Erythroblast (primary cell): ENCODE measurements at regions not wholly inside any gene's neighbourhood (a gene's known extent, or its start where the extent isn't known, plus 50 kb on each side); places are given as distances from the start of the nearest gene placed in this dataset.

Source experiments
- DNase-seq, 2 experiments: peaks; one replicate each; lab custom pipeline; 2025; lab: John Stamatoyannopoulos, UW
- GATA1 ChIP-seq: IDR thresholded peaks from 2 replicates; pipeline ENCODE4 v1.6.1; 2011; ENCODE audit warnings: low read depth, mild to moderate bottlenecking, control low read depth, low read length, moderate library complexity
- POLR2A ChIP-seq: IDR thresholded peaks from 2 replicates; pipeline ENCODE4 v1.6.1; 2011; ENCODE audit warnings: mild to moderate bottlenecking, low read length

GRCh38 chr6:94350833-94351232 is 931.5 kb upstream of the EPHA7 start:
- TF ChIP-seq GATA1 (no peak), POLR2A (no peak)
- DNase-seq = no peak

GRCh38 chr6:94349227-94349626 is 929.9 kb upstream of the EPHA7 start:
- TF ChIP-seq GATA1 = no peak
- no peak for TF ChIP-seq POLR2A
- DNase-seq = no peak

GRCh38 chr6:94344866-94345265 is 925.5 kb upstream of the EPHA7 start:
- TF ChIP-seq POLR2A (no peak), GATA1 (no peak)
- DNase-seq = no peak

GRCh38 chr6:94341173-94341572 is 921.8 kb upstream of the EPHA7 start:
- TF ChIP-seq GATA1 (no peak), POLR2A (no peak)
- DNase-seq = no peak

- no peak for DNase-seq
- TF ChIP-seq POLR2A = no peak
- no peak for TF ChIP-seq GATA1
Measured at GRCh38 chr6:94323853-94324252, 904.5 kb upstream of the EPHA7 start.

GRCh38 chr6:94300424-94301144 is 881.2 kb upstream of the EPHA7 start:
- no peak for DNase-seq
- no peak for TF ChIP-seq GATA1

GRCh38 chr6:94289131-94289530 is 869.8 kb upstream of the EPHA7 start:
- TF ChIP-seq POLR2A (no peak), GATA1 (no peak)

GRCh38 chr6:94278146-94278545 is 858.8 kb upstream of the EPHA7 start:
- no peak for DNase-seq
- TF ChIP-seq POLR2A = no peak
- no peak for TF ChIP-seq GATA1

More at GRCh38 chr6:94289131-94289530, 869.8 kb upstream of the EPHA7 start:
- DNase-seq = no peak

- no peak for DNase-seq
- TF ChIP-seq POLR2A (no peak), GATA1 (no peak)
Measured at GRCh38 chr6:94272327-94272726, 853.0 kb upstream of the EPHA7 start.

GRCh38 chr6:94270091-94270948 is 851.0 kb upstream of the EPHA7 start:
- TF ChIP-seq POLR2A = no peak
- no peak for TF ChIP-seq GATA1
- DNase-seq = no peak

- TF ChIP-seq GATA1 (no peak), POLR2A (no peak)
- DNase-seq = no peak
Measured at GRCh38 chr6:94269256-94269655, 849.9 kb upstream of the EPHA7 start.

- TF ChIP-seq POLR2A = no peak
- no peak for TF ChIP-seq GATA1
- DNase-seq = no peak
Measured at GRCh38 chr6:94260765-94261164, 841.4 kb upstream of the EPHA7 start.

GRCh38 chr6:94254689-94255088 is 835.3 kb upstream of the EPHA7 start:
- no peak for DNase-seq
- TF ChIP-seq POLR2A = no peak
- no peak for TF ChIP-seq GATA1

- TF ChIP-seq GATA1 (no peak), POLR2A (no peak)
- DNase-seq = no peak
Measured at GRCh38 chr6:94251878-94252277, 832.5 kb upstream of the EPHA7 start.

- DNase-seq = no peak
- no peak for TF ChIP-seq GATA1
- TF ChIP-seq POLR2A = no peak
Measured at GRCh38 chr6:94245395-94245794, 826.0 kb upstream of the EPHA7 start.
